Mesenchymal stem cell (in vitro differentiated cells and primary cell): ENCODE measurements at regions not wholly inside any gene's neighbourhood (a gene's known extent, or its start where the extent isn't known, plus 50 kb on each side); places are given as distances from the start of the nearest gene placed in this dataset.

ENCODE experiments used
- DNase-seq: peaks from one replicate; pipeline ENCODE4 v3.0.0-alpha.2; 2013
- H2AFZ ChIP-seq: one replicate; pipeline ENCODE4 v1.6.1; 2013; ENCODE audit warnings: low read depth, mild to moderate bottlenecking, control low read depth, inconsistent platforms, low read length, moderate library complexity
- H2AK5ac ChIP-seq: 2 replicates; pipeline ENCODE4 v1.6.1; 2013; ENCODE audit warnings: low read length, moderate library complexity, mild to moderate bottlenecking, inconsistent platforms; ENCODE audit not compliant: severe bottlenecking
- H2BK120ac ChIP-seq: one replicate; pipeline ENCODE4 v1.6.1; 2013; ENCODE audit warnings: low read depth, mild to moderate bottlenecking, inconsistent platforms, low read length, moderate library complexity
- H2BK12ac ChIP-seq, 2 experiments: one replicate each; pipeline ENCODE4 v1.6.1; 2013; ENCODE audit warnings: inconsistent platforms in 2 of 2, low read length in 2 of 2, mild to moderate bottlenecking in 2 of 2, moderate library complexity in 2 of 2, control low read depth in 1 of 2
- H2BK15ac ChIP-seq: one replicate; pipeline ENCODE4 v1.6.1; 2013; ENCODE audit warnings: mild to moderate bottlenecking, low read depth, inconsistent platforms; ENCODE audit not compliant: poor library complexity, severe bottlenecking
- H2BK5ac ChIP-seq: 2 replicates; pipeline ENCODE4 v1.6.1; 2013; ENCODE audit warnings: low read depth, mild to moderate bottlenecking, low read length, control low read depth, inconsistent platforms; ENCODE audit not compliant: poor library complexity, severe bottlenecking
- H3K14ac ChIP-seq, 2 experiments: one replicate each; pipeline ENCODE4 v1.6.1; 2013; ENCODE audit warnings: inconsistent platforms in 2 of 2, low read length in 2 of 2, control low read depth in 1 of 2, mild to moderate bottlenecking in 1 of 2, moderate library complexity in 1 of 2
- H3K18ac ChIP-seq, 2 experiments: one replicate each; pipeline ENCODE4 v1.6.1; 2013; ENCODE audit warnings: inconsistent platforms in 2 of 2, low read length in 2 of 2, control low read depth in 1 of 2, low read depth in 1 of 2, mild to moderate bottlenecking in 1 of 2
- H3K23ac ChIP-seq, 2 experiments: one replicate each; pipeline ENCODE4 v1.6.1; 2013; ENCODE audit warnings: inconsistent platforms in 2 of 2, low read length in 2 of 2, mild to moderate bottlenecking in 2 of 2, moderate library complexity in 2 of 2, control low read depth in 1 of 2
- H3K27ac ChIP-seq: 2 replicates; pipeline ENCODE4 v1.5.1; 2013; ENCODE audit warnings: mild to moderate bottlenecking, moderate library complexity, low read length, control low read depth, inconsistent platforms; ENCODE audit not compliant: poor library complexity, severe bottlenecking
- H3K27me3 ChIP-seq, 2 experiments: 2 replicates each; pipeline versions ENCODE4 v1.6.1 to v1.7.0; 2013; ENCODE audit warnings: low read length in 2 of 2, mild to moderate bottlenecking in 2 of 2, moderate library complexity in 2 of 2, control low read depth in 1 of 2, inconsistent platforms in 1 of 2; ENCODE audit not compliant: control insufficient read depth in 1 of 2, insufficient read depth in 1 of 2
- H3K36me3 ChIP-seq, 2 experiments: 2 replicates each; pipeline versions ENCODE4 v1.6.1 to v1.7.0; 2013; ENCODE audit warnings: low read length in 2 of 2, control low read depth in 1 of 2, inconsistent platforms in 1 of 2, low read depth in 1 of 2, mild to moderate bottlenecking in 1 of 2; ENCODE audit not compliant: insufficient read depth in 2 of 2, control insufficient read depth in 1 of 2
- H3K4ac ChIP-seq, 2 experiments: one replicate each; pipeline ENCODE4 v1.6.1; 2013; ENCODE audit warnings: inconsistent platforms in 2 of 2, low read length in 2 of 2, mild to moderate bottlenecking in 2 of 2, moderate library complexity in 2 of 2, control low read depth in 1 of 2, low read depth in 1 of 2
- H3K4me1 ChIP-seq: 2 replicates; pipeline ENCODE4 v1.6.1; 2013; ENCODE audit warnings: low read depth, low read length, control low read depth; ENCODE audit not compliant: control insufficient read depth, insufficient read depth
- H3K4me2 ChIP-seq: 2 replicates; pipeline ENCODE4 v1.6.1; 2013; ENCODE audit warnings: low read length, mild to moderate bottlenecking, inconsistent platforms; ENCODE audit not compliant: poor library complexity, severe bottlenecking
- H3K4me3 ChIP-seq, 2 experiments: 2 replicates each; pipeline versions ENCODE4 v1.5.1 to v1.7.0; 2013; ENCODE audit warnings: low read length in 2 of 2, mild to moderate bottlenecking in 2 of 2, control low read depth in 1 of 2, low read depth in 1 of 2; ENCODE audit not compliant: insufficient read depth in 1 of 2
- H3K79me1 ChIP-seq: replicated peaks from 2 replicates; pipeline ENCODE4 v1.6.1; 2013; ENCODE audit warnings: mild to moderate bottlenecking, control low read depth, low read length, inconsistent platforms; ENCODE audit not compliant: poor library complexity, severe bottlenecking
- H3K9ac ChIP-seq: 2 replicates; pipeline ENCODE4 v1.7.0; 2013; ENCODE audit warnings: mild to moderate bottlenecking, low read length, moderate library complexity
- H3K9me3 ChIP-seq: 2 replicates; pipeline ENCODE4 v1.7.0; 2013; ENCODE audit warnings: mild to moderate bottlenecking, low read length; ENCODE audit not compliant: control insufficient read depth
- H4K8ac ChIP-seq: one replicate; pipeline ENCODE4 v1.6.1; 2013; ENCODE audit warnings: inconsistent platforms, mild to moderate bottlenecking, low read length, moderate library complexity
- H4K91ac ChIP-seq: one replicate; pipeline ENCODE4 v1.6.1; 2013; ENCODE audit warnings: mild to moderate bottlenecking, low read length, inconsistent platforms
- WGBS: methylation state at CpG from one replicate; pipeline ENCODE4 v1.1.7; 2013; ENCODE audit warnings: mixed read lengths; 5-methylcytosine and 5-hydroxymethylcytosine counted together

DNA sequence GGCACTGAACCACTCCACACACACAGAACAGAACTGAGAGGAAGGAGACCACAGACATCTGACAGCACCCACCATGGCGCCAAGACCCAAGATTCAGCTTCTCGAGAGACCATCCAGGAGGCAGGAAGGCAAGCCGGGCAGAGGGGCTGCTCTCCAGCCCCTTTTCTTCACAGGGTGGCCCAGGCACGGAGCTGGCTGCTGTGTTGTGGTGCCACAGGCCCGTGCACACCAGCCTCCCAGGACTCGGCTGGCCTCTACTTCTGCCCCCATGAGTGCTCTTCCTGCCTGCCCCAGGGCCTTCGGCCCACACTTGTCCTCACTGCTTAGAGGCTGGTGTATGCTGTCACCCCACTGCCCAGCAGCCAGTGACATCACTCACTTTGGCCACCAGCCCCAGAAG is 547.6 kb upstream of the RAB6C start:
- Histone ChIP-seq H2BK12ac (no peak overlapping the region), H3K27ac (no peak overlapping the region), H3K36me3 (no peaks in the 10 kb centered on the region), H3K18ac (no peak overlapping the region), H4K91ac (no peak overlapping the region), H3K9ac (no peak overlapping the region), H2BK15ac (no peak overlapping the region), H3K14ac (no peak overlapping the region), H3K27me3 (no peaks in the 10 kb centered on the region), H3K23ac (no peak overlapping the region), H3K9me3 (no peaks in the 10 kb centered on the region), H3K4me2 (no peak overlapping the region), H3K4me1 (no peaks in the 10 kb centered on the region), H2AK5ac (no peak overlapping the region), H3K4me3 (no peak overlapping the region), H3K4ac (no peak overlapping the region), H2AFZ (no peak overlapping the region), H2BK120ac (no peak overlapping the region), H2BK5ac (no peak overlapping the region), H3K79me1 (no peaks in the 10 kb centered on the region), H4K8ac (no peak overlapping the region)
- 73% methylated on average over 7 of the region's 7 CpGs for WGBS
- DNase-seq: no peak

DNA sequence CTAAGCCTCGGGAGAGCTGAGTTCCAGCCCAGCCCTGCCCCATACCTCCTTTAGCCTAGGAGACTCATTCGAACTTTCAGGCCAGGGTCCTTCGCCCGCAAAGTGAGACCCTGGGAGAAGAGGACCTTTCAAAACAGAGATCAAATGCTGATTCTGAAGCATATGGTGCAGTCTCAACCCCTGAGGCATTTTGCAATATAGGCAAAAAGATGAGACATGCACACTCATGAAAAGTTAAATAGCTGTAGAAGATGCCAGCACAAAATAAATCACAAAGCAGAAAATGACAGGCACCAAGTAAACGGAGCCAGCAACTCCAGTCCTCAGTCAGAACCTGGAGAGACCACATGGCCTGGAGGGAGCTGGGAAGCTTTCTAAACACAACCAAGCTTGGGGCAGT is 542.7 kb upstream of the RAB6C start:
- H3K4me3 ChIP-seq: no peak overlapping the region
- no peak overlapping the region for H2BK15ac ChIP-seq
- H3K4me1 ChIP-seq: no peaks in the 10 kb centered on the region
- no peak overlapping the region for H2AFZ ChIP-seq
- no peak for DNase-seq
- no peak overlapping the region for H3K18ac ChIP-seq
- no peaks in the 10 kb centered on the region for H3K79me1 ChIP-seq
- no peak overlapping the region for H4K91ac ChIP-seq
- no peak overlapping the region for H3K9ac ChIP-seq
- H3K14ac ChIP-seq: no peak overlapping the region
- H2BK5ac ChIP-seq: no peak overlapping the region
- H2BK120ac ChIP-seq: no peak overlapping the region
- no peaks in the 10 kb centered on the region for H3K27me3 ChIP-seq
- no peak overlapping the region for H3K4me2 ChIP-seq
- no peak overlapping the region for H2AK5ac ChIP-seq
- H4K8ac ChIP-seq: no peak overlapping the region
- no peak overlapping the region for H3K23ac ChIP-seq
- H3K27ac ChIP-seq: no peak overlapping the region
- 72% methylated on average over 5 of the region's 5 CpGs for WGBS
- no peaks in the 10 kb centered on the region for H3K36me3 ChIP-seq
- H3K9me3 ChIP-seq: no peaks in the 10 kb centered on the region
- no peak overlapping the region for H3K4ac ChIP-seq
- no peak overlapping the region for H2BK12ac ChIP-seq

DNA sequence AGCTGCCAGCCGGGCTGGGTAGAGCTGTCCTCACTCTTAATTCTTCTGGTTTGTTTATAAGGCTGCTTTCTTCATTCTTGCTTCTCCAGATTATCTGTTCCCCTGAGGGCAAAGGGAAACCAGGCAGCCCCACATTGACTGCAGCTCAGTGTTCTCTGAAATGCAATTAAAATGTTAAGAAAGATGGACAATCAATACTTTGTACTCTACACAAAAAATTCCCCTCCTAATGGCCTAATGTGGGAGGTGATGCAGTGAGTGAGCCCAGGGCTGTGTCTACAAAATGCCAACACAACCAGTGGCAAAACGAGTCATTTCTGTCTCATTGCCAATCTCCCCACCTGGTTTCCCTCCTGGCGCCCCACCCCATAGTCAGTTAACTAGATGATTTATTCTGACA is 541.7 kb upstream of the RAB6C start:
- Histone ChIP-seq H3K14ac (no peak overlapping the region), H3K27me3 (no peaks in the 10 kb centered on the region), H3K79me1 (no peaks in the 10 kb centered on the region), H2BK12ac (no peak overlapping the region), H2BK5ac (no peak overlapping the region), H3K9ac (no peak overlapping the region), H3K23ac (no peak overlapping the region), H2AK5ac (no peak overlapping the region), H3K4me2 (no peak overlapping the region), H2BK120ac (no peak overlapping the region), H3K18ac (no peak overlapping the region), H3K4ac (no peak overlapping the region), H4K8ac (no peak overlapping the region), H2BK15ac (no peak overlapping the region), H3K4me3 (no peak overlapping the region), H3K4me1 (no peaks in the 10 kb centered on the region), H3K27ac (no peak overlapping the region), H2AFZ (no peak overlapping the region), H4K91ac (no peak overlapping the region), H3K9me3 (no peaks in the 10 kb centered on the region), H3K36me3 (no peaks in the 10 kb centered on the region)
- 65% methylated on average over 3 of the region's 3 CpGs for WGBS
- DNase-seq: no peak

DNA sequence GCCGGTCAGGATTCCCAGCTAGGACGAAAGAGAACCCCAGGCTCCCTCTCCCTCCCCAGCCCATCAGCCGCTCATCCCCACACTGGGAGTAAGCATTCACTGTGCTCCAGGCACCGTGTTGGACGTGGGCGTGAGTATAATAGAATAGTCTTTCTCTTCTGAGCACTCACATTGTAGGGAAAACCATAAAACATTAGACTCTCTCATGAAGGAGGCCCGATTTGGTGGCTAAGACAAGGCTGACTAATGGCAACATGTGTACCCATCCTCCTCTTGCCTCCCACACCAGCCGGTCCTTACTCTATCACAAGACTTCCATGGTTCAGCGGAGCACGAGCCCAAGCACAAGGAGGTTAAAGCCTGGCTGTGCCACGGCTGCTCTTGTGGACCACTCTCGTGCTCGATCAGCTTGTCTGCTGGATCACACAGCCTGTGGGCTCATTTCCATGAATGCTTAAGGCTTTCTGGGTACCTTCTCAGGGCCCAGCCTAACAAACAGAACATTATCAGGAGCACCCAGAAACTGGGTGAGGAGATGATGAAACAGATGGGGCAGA is 540.9 kb upstream of the RAB6C start:
- no peak overlapping the region for H2AFZ ChIP-seq
- 82% methylated on average over 13 of the region's 13 CpGs for WGBS
- H3K9me3 ChIP-seq: no peaks in the 10 kb centered on the region
- H3K36me3 ChIP-seq: no peaks in the 10 kb centered on the region
- no peak overlapping the region for H2AK5ac ChIP-seq
- no peak overlapping the region for H4K8ac ChIP-seq
- H2BK120ac ChIP-seq: no peak overlapping the region
- no peak overlapping the region for H4K91ac ChIP-seq
- H3K27ac ChIP-seq: no peak overlapping the region
- no peak overlapping the region for H3K23ac ChIP-seq
- H3K27me3 ChIP-seq: no peaks in the 10 kb centered on the region
- no peak overlapping the region for H2BK15ac ChIP-seq
- no peaks in the 10 kb centered on the region for H3K4me1 ChIP-seq
- H2BK5ac ChIP-seq: no peak overlapping the region
- no peak overlapping the region for H3K18ac ChIP-seq
- no peaks in the 10 kb centered on the region for H3K79me1 ChIP-seq
- DNase-seq: no peak
- H3K9ac ChIP-seq: no peak overlapping the region
- H3K4me2 ChIP-seq: no peak overlapping the region
- H3K4me3 ChIP-seq: no peak overlapping the region
- H2BK12ac ChIP-seq: no peak overlapping the region
- no peak overlapping the region for H3K14ac ChIP-seq
- no peak overlapping the region for H3K4ac ChIP-seq
